ENCODE measurements at regions not wholly inside any gene's neighbourhood (a gene's known extent, or its start where the extent isn't known, plus 50 kb on each side); places are given as distances from the start of the nearest gene placed in this dataset.

GRCh38 chr11:95455228-95455970, 224.4 kb upstream of the SESN3 start:
- no peak overlapping the region for H3K27ac ChIP-seq (ENCODE audit: low read length)
- H3K36me3 ChIP-seq (ENCODE audit: control insufficient read depth in 2 of 2, insufficient read depth in 2 of 2, low read length in 2 of 2): no peaks in the 10 kb centered on the region
- H3K4me1 ChIP-seq (ENCODE audit: control insufficient read depth, insufficient read depth, low read length): peaks cover 11% of the 10 kb centered on the region
- no peaks in the 10 kb centered on the region for H3K27me3 ChIP-seq (ENCODE audit: control insufficient read depth in 1 of 2, insufficient read depth in 2 of 2, low read length in 2 of 2)
- H3K9ac ChIP-seq (ENCODE audit: low read length in 2 of 2): no peak overlapping the region
- H3K4me3 ChIP-seq (ENCODE audit: low read length in 2 of 2): no peak overlapping the region
- no peaks in the 10 kb centered on the region for H3K9me3 ChIP-seq (ENCODE audit: control insufficient read depth in 2 of 2, low read length in 2 of 2)

- Histone ChIP-seq H3K4me3 (ENCODE audit: low read length in 2 of 2) (no peak overlapping the region), H3K9ac (ENCODE audit: low read length in 2 of 2) (no peak overlapping the region), H3K36me3 (ENCODE audit: control insufficient read depth in 2 of 2, insufficient read depth in 2 of 2, low read length in 2 of 2) (no peaks in the 10 kb centered on the region), H3K9me3 (ENCODE audit: control insufficient read depth in 2 of 2, low read length in 2 of 2) (no peaks in the 10 kb centered on the region), H3K4me1 (ENCODE audit: control insufficient read depth, insufficient read depth, low read length) (peaks cover 2% of the 10 kb centered on the region), H3K27ac (ENCODE audit: low read length) (no peak overlapping the region), H3K27me3 (ENCODE audit: control insufficient read depth in 1 of 2, insufficient read depth in 2 of 2, low read length in 2 of 2) (no peaks in the 10 kb centered on the region)
Observed at GRCh38 chr11:95453616-95454171, 222.7 kb upstream of the SESN3 start.

GRCh38 chr11:95451682-95452081, 220.7 kb upstream of the SESN3 start:
- Histone ChIP-seq H3K27ac (ENCODE audit: low read length) (no peak overlapping the region), H3K4me3 (ENCODE audit: low read length in 2 of 2) (no peak overlapping the region), H3K4me1 (ENCODE audit: control insufficient read depth, insufficient read depth, low read length) (peaks cover 2% of the 10 kb centered on the region), H3K27me3 (ENCODE audit: control insufficient read depth in 1 of 2, insufficient read depth in 2 of 2, low read length in 2 of 2) (no peaks in the 10 kb centered on the region), H3K9me3 (ENCODE audit: control insufficient read depth in 2 of 2, low read length in 2 of 2) (no peaks in the 10 kb centered on the region), H3K36me3 (ENCODE audit: control insufficient read depth in 2 of 2, insufficient read depth in 2 of 2, low read length in 2 of 2) (no peaks in the 10 kb centered on the region), H3K9ac (ENCODE audit: low read length in 2 of 2) (no peak overlapping the region)

- Histone ChIP-seq H3K9ac (ENCODE audit: low read length in 2 of 2) (no peak overlapping the region), H3K4me3 (ENCODE audit: low read length in 2 of 2) (no peak overlapping the region), H3K27ac (ENCODE audit: low read length) (no peak overlapping the region), H3K9me3 (ENCODE audit: control insufficient read depth in 2 of 2, low read length in 2 of 2) (no peaks in the 10 kb centered on the region), H3K4me1 (ENCODE audit: control insufficient read depth, insufficient read depth, low read length) (peaks cover 2% of the 10 kb centered on the region), H3K27me3 (ENCODE audit: control insufficient read depth in 1 of 2, insufficient read depth in 2 of 2, low read length in 2 of 2) (no peaks in the 10 kb centered on the region), H3K36me3 (ENCODE audit: control insufficient read depth in 2 of 2, insufficient read depth in 2 of 2, low read length in 2 of 2) (no peaks in the 10 kb centered on the region)
Observed at GRCh38 chr11:95451261-95451660, 220.3 kb upstream of the SESN3 start.

- Histone ChIP-seq H3K27ac (ENCODE audit: low read length) (no peak overlapping the region), H3K27me3 (ENCODE audit: control insufficient read depth in 1 of 2, insufficient read depth in 2 of 2, low read length in 2 of 2) (no peaks in the 10 kb centered on the region), H3K36me3 (ENCODE audit: control insufficient read depth in 2 of 2, insufficient read depth in 2 of 2, low read length in 2 of 2) (no peaks in the 10 kb centered on the region), H3K4me1 (ENCODE audit: control insufficient read depth, insufficient read depth, low read length) (peaks cover 2% of the 10 kb centered on the region), H3K4me3 (ENCODE audit: low read length in 2 of 2) (no peak overlapping the region), H3K9ac (ENCODE audit: low read length in 2 of 2) (no peak overlapping the region), H3K9me3 (ENCODE audit: control insufficient read depth in 2 of 2, low read length in 2 of 2) (no peaks in the 10 kb centered on the region)
Observed at GRCh38 chr11:95450547-95451123, 219.6 kb upstream of the SESN3 start.

GRCh38 chr11:95445746-95446333, 214.8 kb upstream of the SESN3 start:
- Histone ChIP-seq H3K4me1 (ENCODE audit: control insufficient read depth, insufficient read depth, low read length) (peaks cover 2% of the 10 kb centered on the region), H3K4me3 (ENCODE audit: low read length in 2 of 2) (no peak overlapping the region), H3K36me3 (ENCODE audit: control insufficient read depth in 2 of 2, insufficient read depth in 2 of 2, low read length in 2 of 2) (no peaks in the 10 kb centered on the region), H3K9ac (ENCODE audit: low read length in 2 of 2) (no peak overlapping the region), H3K27ac (ENCODE audit: low read length) (no peak overlapping the region), H3K9me3 (ENCODE audit: control insufficient read depth in 2 of 2, low read length in 2 of 2) (no peaks in the 10 kb centered on the region), H3K27me3 (ENCODE audit: control insufficient read depth in 1 of 2, insufficient read depth in 2 of 2, low read length in 2 of 2) (no peaks in the 10 kb centered on the region)

- H3K4me3 ChIP-seq (ENCODE audit: low read length in 2 of 2): no peak overlapping the region
- no peak overlapping the region for H3K27ac ChIP-seq (ENCODE audit: low read length)
- no peaks in the 10 kb centered on the region for H3K36me3 ChIP-seq (ENCODE audit: control insufficient read depth in 2 of 2, insufficient read depth in 2 of 2, low read length in 2 of 2)
- H3K9ac ChIP-seq (ENCODE audit: low read length in 2 of 2): no peak overlapping the region
- no peaks in the 10 kb centered on the region for H3K4me1 ChIP-seq (ENCODE audit: control insufficient read depth, insufficient read depth, low read length)
- no peaks in the 10 kb centered on the region for H3K9me3 ChIP-seq (ENCODE audit: control insufficient read depth in 2 of 2, low read length in 2 of 2)
- H3K27me3 ChIP-seq (ENCODE audit: control insufficient read depth in 1 of 2, insufficient read depth in 2 of 2, low read length in 2 of 2): no peaks in the 10 kb centered on the region
Observed at GRCh38 chr11:95444309-95445241, 213.6 kb upstream of the SESN3 start.

- H3K36me3 ChIP-seq (ENCODE audit: control insufficient read depth in 2 of 2, insufficient read depth in 2 of 2, low read length in 2 of 2): no peaks in the 10 kb centered on the region
- no peaks in the 10 kb centered on the region for H3K9me3 ChIP-seq (ENCODE audit: control insufficient read depth in 2 of 2, low read length in 2 of 2)
- H3K9ac ChIP-seq (ENCODE audit: low read length in 2 of 2): no peak overlapping the region
- no peak overlapping the region for H3K27ac ChIP-seq (ENCODE audit: low read length)
- no peaks in the 10 kb centered on the region for H3K27me3 ChIP-seq (ENCODE audit: control insufficient read depth in 1 of 2, insufficient read depth in 2 of 2, low read length in 2 of 2)
- no peaks in the 10 kb centered on the region for H3K4me1 ChIP-seq (ENCODE audit: control insufficient read depth, insufficient read depth, low read length)
- no peak overlapping the region for H3K4me3 ChIP-seq (ENCODE audit: low read length in 2 of 2)
Observed at GRCh38 chr11:95443386-95443785, 212.4 kb upstream of the SESN3 start.

- Histone ChIP-seq H3K27ac (ENCODE audit: low read length) (no peak overlapping the region), H3K4me1 (ENCODE audit: control insufficient read depth, insufficient read depth, low read length) (no peaks in the 10 kb centered on the region), H3K4me3 (ENCODE audit: low read length in 2 of 2) (no peak overlapping the region), H3K27me3 (ENCODE audit: control insufficient read depth in 1 of 2, insufficient read depth in 2 of 2, low read length in 2 of 2) (no peaks in the 10 kb centered on the region), H3K9me3 (ENCODE audit: control insufficient read depth in 2 of 2, low read length in 2 of 2) (no peaks in the 10 kb centered on the region), H3K36me3 (ENCODE audit: control insufficient read depth in 2 of 2, insufficient read depth in 2 of 2, low read length in 2 of 2) (no peaks in the 10 kb centered on the region), H3K9ac (ENCODE audit: low read length in 2 of 2) (no peak overlapping the region)
Observed at GRCh38 chr11:95442531-95443050, 211.6 kb upstream of the SESN3 start.

GRCh38 chr11:95435628-95436353, 204.8 kb upstream of the SESN3 start:
- Histone ChIP-seq H3K36me3 (ENCODE audit: control insufficient read depth in 2 of 2, insufficient read depth in 2 of 2, low read length in 2 of 2) (no peaks in the 10 kb centered on the region), H3K9ac (ENCODE audit: low read length in 2 of 2) (no peak overlapping the region), H3K27ac (ENCODE audit: low read length) (no peak overlapping the region), H3K4me1 (ENCODE audit: control insufficient read depth, insufficient read depth, low read length) (no peaks in the 10 kb centered on the region), H3K9me3 (ENCODE audit: control insufficient read depth in 2 of 2, low read length in 2 of 2) (no peaks in the 10 kb centered on the region), H3K27me3 (ENCODE audit: control insufficient read depth in 1 of 2, insufficient read depth in 2 of 2, low read length in 2 of 2) (no peaks in the 10 kb centered on the region), H3K4me3 (ENCODE audit: low read length in 2 of 2) (no peak overlapping the region)
